ENCODE measurements at regions not wholly inside any gene's neighbourhood (a gene's known extent, or its start where the extent isn't known, plus 50 kb on each side); places are given as distances from the start of the nearest gene placed in this dataset.

DNA sequence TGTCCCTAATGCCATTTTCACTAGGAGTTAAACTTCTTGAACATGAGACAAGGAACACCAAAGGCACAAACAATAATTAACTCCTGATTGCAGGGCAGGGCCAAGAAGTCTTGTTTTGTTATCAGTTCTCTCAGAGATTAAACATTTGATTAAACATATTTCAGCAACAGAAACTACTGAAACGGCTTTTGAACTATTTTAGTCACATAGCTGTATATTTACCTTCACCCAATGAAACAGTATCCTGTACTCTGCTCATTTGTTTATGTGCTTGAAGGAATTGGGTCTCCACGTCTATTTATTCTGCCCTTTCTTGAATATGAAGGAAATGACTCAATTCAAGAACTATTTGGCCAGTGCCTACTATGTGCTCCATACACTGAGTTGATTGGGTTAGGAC, 51.3 kb upstream of the PTCSC3 start:
- H3K36me3 ChIP-seq (ENCODE audit: control insufficient read depth, insufficient read depth, low read length), result no peaks in the 10 kb centered on the region
- no peak overlapping the region for H3K4me3 ChIP-seq (ENCODE audit: low read depth, low read length)
- TF ChIP-seq, protein P1, sequence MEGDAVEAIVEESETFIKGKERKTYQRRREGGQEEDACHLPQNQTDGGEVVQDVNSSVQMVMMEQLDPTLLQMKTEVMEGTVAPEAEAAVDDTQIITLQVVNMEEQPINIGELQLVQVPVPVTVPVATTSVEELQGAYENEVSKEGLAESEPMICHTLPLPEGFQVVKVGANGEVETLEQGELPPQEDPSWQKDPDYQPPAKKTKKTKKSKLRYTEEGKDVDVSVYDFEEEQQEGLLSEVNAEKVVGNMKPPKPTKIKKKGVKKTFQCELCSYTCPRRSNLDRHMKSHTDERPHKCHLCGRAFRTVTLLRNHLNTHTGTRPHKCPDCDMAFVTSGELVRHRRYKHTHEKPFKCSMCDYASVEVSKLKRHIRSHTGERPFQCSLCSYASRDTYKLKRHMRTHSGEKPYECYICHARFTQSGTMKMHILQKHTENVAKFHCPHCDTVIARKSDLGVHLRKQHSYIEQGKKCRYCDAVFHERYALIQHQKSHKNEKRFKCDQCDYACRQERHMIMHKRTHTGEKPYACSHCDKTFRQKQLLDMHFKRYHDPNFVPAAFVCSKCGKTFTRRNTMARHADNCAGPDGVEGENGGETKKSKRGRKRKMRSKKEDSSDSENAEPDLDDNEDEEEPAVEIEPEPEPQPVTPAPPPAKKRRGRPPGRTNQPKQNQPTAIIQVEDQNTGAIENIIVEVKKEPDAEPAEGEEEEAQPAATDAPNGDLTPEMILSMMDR (IDR thresholded peaks at IDR 0.05; ENCODE audit: insufficient read depth, low read length, poor library complexity, severe bottlenecking), result no peak
- no peaks in the 10 kb centered on the region for H3K27me3 ChIP-seq (ENCODE audit: control insufficient read depth, insufficient read depth, low read length)
- no peak for DNase-seq (ENCODE audit: low read depth)

DNA sequence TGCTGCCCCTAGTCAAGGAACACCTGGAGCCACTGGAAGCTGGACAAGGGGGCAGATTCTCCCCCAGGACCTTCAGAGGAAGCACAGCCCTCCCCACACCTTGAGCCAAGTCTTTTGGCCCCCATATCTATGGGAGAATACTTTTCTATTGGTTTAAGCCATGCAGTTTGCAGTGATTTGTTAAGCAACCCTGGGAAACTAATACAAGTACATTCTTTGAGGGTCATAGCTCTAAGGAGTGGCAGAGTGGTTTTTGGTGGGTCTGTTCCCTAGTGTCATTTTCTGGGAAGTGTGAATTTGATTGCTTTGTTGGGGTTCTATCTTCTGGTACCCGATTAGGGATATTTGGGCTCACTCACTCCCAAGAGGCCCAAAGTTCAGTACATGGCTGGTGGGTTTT, 50.8 kb upstream of the PTCSC3 start:
- TF ChIP-seq, protein P1 (IDR thresholded peaks at IDR 0.05; ENCODE audit: insufficient read depth, low read length, poor library complexity, severe bottlenecking), result no peak
- no peaks in the 10 kb centered on the region for H3K27me3 ChIP-seq (ENCODE audit: control insufficient read depth, insufficient read depth, low read length)
- H3K36me3 ChIP-seq (ENCODE audit: control insufficient read depth, insufficient read depth, low read length), result no peaks in the 10 kb centered on the region
- no peak overlapping the region for H3K4me3 ChIP-seq (ENCODE audit: low read depth, low read length)
- no peak for DNase-seq (ENCODE audit: low read depth)
